Activated B cell treated with CpG ODN at 0.5 μM for 24 hours (primary cell): ENCODE measurements at regions not wholly inside any gene's neighbourhood (a gene's known extent, or its start where the extent isn't known, plus 50 kb on each side); places are given as distances from the start of the nearest gene placed in this dataset.

Experiments
- ATAC-seq: fragments of 200-7000 bp; cut with Tn5 transposase; one replicate; pipeline ENCODE4 v1.10.0; 2021; ENCODE audit warnings: low read depth, mild to moderate bottlenecking, moderate library complexity
- CTCF ChIA-PET: fragments of 350-600 bp; sonication (Branson Sonifier 250); formaldehyde crosslinking; loops from one replicate; lab custom pipeline; 2021; ENCODE audit warnings: antibody characterized with exemption; lab: Charles Lee
- POLR2A ChIA-PET: fragments of 350-600 bp; sonication (Branson Sonifier 250); formaldehyde crosslinking; loops from one replicate; lab custom pipeline; 2021; ENCODE audit warnings: antibody characterized with exemption; lab: Charles Lee
- DNase-seq: peaks from one replicate; pipeline ENCODE4 v3.0.0; 2022
- H3K27ac Mint-ChIP-seq: one replicate; pipeline ENCODE4 v1.8.0; 2020; ENCODE audit warnings: mixed read lengths
- H3K27me3 Mint-ChIP-seq: one replicate; pipeline ENCODE4 v1.8.0; 2021; ENCODE audit warnings: mixed read lengths
- H3K36me3 Mint-ChIP-seq: one replicate; pipeline ENCODE4 v1.8.0; 2021; ENCODE audit warnings: low read depth, mixed read lengths
- H3K4me1 Mint-ChIP-seq: one replicate; pipeline ENCODE4 v1.8.0; 2021; ENCODE audit warnings: mixed read lengths
- H3K4me3 Mint-ChIP-seq: one replicate; pipeline ENCODE4 v1.8.0; 2020; ENCODE audit warnings: mild to moderate bottlenecking, mixed read lengths
- H3K9me3 Mint-ChIP-seq: one replicate; pipeline ENCODE4 v1.8.0; 2020; ENCODE audit warnings: mixed read lengths
- CTCF ChIP-seq: fragments of 200-600 bp; IDR thresholded peaks from one replicate; pipeline ENCODE4 v1.8.0; 2022; ENCODE audit warnings: antibody characterized with exemption, mild to moderate bottlenecking
- intact Hi-C: fragments of 100-400 bp; cut with micrococcal nuclease; formaldehyde crosslinking; loops from one replicate; pipeline ENCODE4 v1.15.1; 2024

GRCh38 chr13:55255236-55255635, 1885.5 kb upstream of the PRR20A start:
- POLR2A ChIA-PET, result no interaction called here
- Mint-ChIP-seq H3K27ac (no peak overlapping the region), H3K27me3 (no peaks in the 10 kb centered on the region), H3K36me3 (no peaks in the 10 kb centered on the region), H3K4me1 (no peaks in the 10 kb centered on the region), H3K4me3 (no peak overlapping the region), H3K9me3 (peaks cover 18% of the 10 kb centered on the region)
- DNase-seq (no peak), ATAC-seq (no peak)
- intact Hi-C loops, result no loop called here
- TF ChIP-seq CTCF, result no peak
- CTCF ChIA-PET, result no interaction called here

- Mint-ChIP-seq H3K4me1 (no peaks in the 10 kb centered on the region), H3K36me3 (no peaks in the 10 kb centered on the region), H3K9me3 (peaks cover 8% of the 10 kb centered on the region), H3K27me3 (no peaks in the 10 kb centered on the region), H3K4me3 (no peak overlapping the region), H3K27ac (no peak overlapping the region)
- intact Hi-C loops, result no loop called here
- DNase-seq (no peak), ATAC-seq (no peak)
- no peak for TF ChIP-seq CTCF
- POLR2A ChIA-PET, result no interaction called here
- CTCF ChIA-PET, result no interaction called here
Observed at GRCh38 chr13:55263045-55263444, 1877.7 kb upstream of the PRR20A start.

DNA sequence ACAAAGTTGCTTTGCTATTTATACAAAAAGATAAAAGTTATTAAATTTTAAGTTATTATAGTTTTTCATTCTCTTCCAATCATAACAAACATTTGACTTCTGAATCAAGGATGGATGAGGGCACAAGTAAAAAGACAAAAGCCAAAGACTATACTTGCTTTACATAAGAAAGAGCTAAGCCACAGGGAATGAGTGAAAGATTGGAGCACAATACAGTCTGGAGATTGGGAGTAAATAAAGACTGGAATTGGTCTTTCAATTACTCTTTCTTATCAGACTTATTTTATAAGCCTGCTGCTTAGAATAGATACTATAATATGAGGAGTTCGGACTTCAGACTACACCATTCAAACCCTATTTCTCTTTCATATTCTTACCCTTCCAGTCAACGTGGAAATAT, 1874.1 kb upstream of the PRR20A start:
- no peak for TF ChIP-seq CTCF
- Mint-ChIP-seq H3K27ac (no peak overlapping the region), H3K9me3 (peaks cover 8% of the 10 kb centered on the region), H3K4me1 (no peaks in the 10 kb centered on the region), H3K36me3 (no peaks in the 10 kb centered on the region), H3K27me3 (no peaks in the 10 kb centered on the region), H3K4me3 (no peak overlapping the region)
- intact Hi-C loops, result no loop called here
- no peak for DNase-seq
- ChIA-PET CTCF (no interaction called here), POLR2A (no interaction called here)
- no peak for ATAC-seq

GRCh38 chr13:55298201-55298600, 1842.5 kb upstream of the PRR20A start:
- Mint-ChIP-seq H3K4me3 (no peak overlapping the region), H3K27me3 (no peaks in the 10 kb centered on the region), H3K36me3 (no peaks in the 10 kb centered on the region), H3K27ac (no peak overlapping the region), H3K4me1 (no peaks in the 10 kb centered on the region), H3K9me3 (peaks cover 27% of the 10 kb centered on the region)
- ATAC-seq (no peak), DNase-seq (no peak)
- intact Hi-C loops, result no loop called here
- POLR2A ChIA-PET, result no interaction called here
- no peak for TF ChIP-seq CTCF
- CTCF ChIA-PET, result no interaction called here

DNA sequence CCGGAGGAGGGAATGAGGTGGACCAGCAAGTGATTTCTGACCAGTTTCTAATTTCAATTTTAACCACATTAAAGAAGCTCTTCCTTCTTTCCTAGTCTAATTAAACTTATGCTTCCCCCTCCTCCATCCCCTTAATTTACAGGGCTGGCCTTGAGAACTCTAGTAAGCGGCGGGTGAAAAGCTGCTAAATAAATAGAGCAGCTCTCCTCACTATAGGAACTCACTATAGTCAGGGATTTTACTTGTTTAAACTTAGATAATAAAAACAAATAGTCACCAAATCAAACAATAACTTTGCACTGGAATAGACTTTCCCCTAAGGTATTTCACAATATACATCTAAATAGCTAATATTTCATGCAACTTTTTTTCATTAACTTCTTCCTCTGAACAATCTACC, 1838.2 kb upstream of the PRR20A start:
- H3K4me3 Mint-ChIP-seq, result no peak overlapping the region
- ATAC-seq, result no peak
- peaks cover 16% of the 10 kb centered on the region for H3K9me3 Mint-ChIP-seq

More for the DNA sequence above, 1838.2 kb upstream of the PRR20A start:
- intact Hi-C loops, result no loop called here
- no peak for TF ChIP-seq CTCF
- POLR2A ChIA-PET, result no interaction called here
- Mint-ChIP-seq H3K4me1 (no peaks in the 10 kb centered on the region), H3K27me3 (no peaks in the 10 kb centered on the region), H3K27ac (no peak overlapping the region), H3K36me3 (no peaks in the 10 kb centered on the region)
- no peak for DNase-seq
- CTCF ChIA-PET, result no interaction called here
